ENCODE measurements at regions not wholly inside any gene's neighbourhood (a gene's known extent, or its start where the extent isn't known, plus 50 kb on each side); places are given as distances from the start of the nearest gene placed in this dataset.
"Not testable (repeated sequence)": the region's sequence is repeated elsewhere in the genome, so short reads cannot be mapped to it uniquely, and the experiment has no call there.

DNA sequence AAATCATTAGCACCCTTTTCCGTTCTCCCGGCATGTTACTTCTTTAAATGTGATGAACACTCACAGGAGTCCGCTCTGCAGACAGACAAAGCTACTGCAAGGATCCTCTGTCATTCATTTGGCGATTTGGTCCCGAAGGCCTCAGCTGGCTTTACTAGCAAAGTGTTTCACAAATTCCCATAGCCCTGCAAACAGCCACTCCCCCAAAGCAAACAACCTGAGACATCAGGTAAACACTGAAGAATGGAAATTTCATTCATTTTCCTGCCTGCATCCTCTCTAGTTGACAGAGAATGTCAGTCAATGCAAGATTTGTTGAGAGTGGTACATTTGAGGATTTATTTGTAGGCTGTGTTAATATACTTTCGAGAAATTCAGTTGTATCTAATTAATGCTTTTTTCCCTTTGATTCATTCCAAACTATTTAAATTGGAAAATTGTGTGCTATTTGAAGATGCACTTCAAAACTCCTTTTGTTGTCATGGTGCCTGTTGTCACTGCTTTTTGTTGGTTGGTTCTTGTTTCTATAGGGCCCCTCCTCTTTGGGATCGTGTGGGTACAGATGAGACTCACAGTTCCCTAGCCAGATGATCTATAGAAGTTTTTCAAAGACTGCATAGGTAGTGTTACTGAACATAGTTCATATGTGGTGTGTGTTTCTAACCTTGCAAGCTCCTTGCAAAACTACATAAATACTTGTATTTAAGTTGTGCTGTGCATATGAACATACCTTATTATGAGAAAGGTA, 215.7 kb upstream of the PLGLB2 start:
- TF ChIP-seq, protein P1, sequence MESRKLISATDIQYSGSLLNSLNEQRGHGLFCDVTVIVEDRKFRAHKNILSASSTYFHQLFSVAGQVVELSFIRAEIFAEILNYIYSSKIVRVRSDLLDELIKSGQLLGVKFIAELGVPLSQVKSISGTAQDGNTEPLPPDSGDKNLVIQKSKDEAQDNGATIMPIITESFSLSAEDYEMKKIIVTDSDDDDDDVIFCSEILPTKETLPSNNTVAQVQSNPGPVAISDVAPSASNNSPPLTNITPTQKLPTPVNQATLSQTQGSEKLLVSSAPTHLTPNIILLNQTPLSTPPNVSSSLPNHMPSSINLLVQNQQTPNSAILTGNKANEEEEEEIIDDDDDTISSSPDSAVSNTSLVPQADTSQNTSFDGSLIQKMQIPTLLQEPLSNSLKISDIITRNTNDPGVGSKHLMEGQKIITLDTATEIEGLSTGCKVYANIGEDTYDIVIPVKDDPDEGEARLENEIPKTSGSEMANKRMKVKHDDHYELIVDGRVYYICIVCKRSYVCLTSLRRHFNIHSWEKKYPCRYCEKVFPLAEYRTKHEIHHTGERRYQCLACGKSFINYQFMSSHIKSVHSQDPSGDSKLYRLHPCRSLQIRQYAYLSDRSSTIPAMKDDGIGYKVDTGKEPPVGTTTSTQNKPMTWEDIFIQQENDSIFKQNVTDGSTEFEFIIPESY (IDR thresholded peaks at IDR 0.05): not testable (repeated sequence)
- TF ChIP-seq, protein P2, sequence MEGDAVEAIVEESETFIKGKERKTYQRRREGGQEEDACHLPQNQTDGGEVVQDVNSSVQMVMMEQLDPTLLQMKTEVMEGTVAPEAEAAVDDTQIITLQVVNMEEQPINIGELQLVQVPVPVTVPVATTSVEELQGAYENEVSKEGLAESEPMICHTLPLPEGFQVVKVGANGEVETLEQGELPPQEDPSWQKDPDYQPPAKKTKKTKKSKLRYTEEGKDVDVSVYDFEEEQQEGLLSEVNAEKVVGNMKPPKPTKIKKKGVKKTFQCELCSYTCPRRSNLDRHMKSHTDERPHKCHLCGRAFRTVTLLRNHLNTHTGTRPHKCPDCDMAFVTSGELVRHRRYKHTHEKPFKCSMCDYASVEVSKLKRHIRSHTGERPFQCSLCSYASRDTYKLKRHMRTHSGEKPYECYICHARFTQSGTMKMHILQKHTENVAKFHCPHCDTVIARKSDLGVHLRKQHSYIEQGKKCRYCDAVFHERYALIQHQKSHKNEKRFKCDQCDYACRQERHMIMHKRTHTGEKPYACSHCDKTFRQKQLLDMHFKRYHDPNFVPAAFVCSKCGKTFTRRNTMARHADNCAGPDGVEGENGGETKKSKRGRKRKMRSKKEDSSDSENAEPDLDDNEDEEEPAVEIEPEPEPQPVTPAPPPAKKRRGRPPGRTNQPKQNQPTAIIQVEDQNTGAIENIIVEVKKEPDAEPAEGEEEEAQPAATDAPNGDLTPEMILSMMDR (IDR thresholded peaks at IDR 0.05; ENCODE audit: low read depth, low read length, missing input control): not testable (repeated sequence)
- TF ChIP-seq TAF1 (conservative IDR thresholded peaks at IDR 0.05); YY1 (IDR thresholded peaks at IDR 0.05); RAD21 (IDR thresholded peaks at IDR 0.05): not testable (repeated sequence)
- TF ChIP-seq, protein P3, sequence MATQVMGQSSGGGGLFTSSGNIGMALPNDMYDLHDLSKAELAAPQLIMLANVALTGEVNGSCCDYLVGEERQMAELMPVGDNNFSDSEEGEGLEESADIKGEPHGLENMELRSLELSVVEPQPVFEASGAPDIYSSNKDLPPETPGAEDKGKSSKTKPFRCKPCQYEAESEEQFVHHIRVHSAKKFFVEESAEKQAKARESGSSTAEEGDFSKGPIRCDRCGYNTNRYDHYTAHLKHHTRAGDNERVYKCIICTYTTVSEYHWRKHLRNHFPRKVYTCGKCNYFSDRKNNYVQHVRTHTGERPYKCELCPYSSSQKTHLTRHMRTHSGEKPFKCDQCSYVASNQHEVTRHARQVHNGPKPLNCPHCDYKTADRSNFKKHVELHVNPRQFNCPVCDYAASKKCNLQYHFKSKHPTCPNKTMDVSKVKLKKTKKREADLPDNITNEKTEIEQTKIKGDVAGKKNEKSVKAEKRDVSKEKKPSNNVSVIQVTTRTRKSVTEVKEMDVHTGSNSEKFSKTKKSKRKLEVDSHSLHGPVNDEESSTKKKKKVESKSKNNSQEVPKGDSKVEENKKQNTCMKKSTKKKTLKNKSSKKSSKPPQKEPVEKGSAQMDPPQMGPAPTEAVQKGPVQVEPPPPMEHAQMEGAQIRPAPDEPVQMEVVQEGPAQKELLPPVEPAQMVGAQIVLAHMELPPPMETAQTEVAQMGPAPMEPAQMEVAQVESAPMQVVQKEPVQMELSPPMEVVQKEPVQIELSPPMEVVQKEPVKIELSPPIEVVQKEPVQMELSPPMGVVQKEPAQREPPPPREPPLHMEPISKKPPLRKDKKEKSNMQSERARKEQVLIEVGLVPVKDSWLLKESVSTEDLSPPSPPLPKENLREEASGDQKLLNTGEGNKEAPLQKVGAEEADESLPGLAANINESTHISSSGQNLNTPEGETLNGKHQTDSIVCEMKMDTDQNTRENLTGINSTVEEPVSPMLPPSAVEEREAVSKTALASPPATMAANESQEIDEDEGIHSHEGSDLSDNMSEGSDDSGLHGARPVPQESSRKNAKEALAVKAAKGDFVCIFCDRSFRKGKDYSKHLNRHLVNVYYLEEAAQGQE (IDR thresholded peaks at IDR 0.05): not testable (repeated sequence)
